HG03565 (cell line): ENCODE measurements at regions not wholly inside any gene's neighbourhood (a gene's known extent, or its start where the extent isn't known, plus 50 kb on each side); places are given as distances from the start of the nearest gene placed in this dataset.
"Not testable (repeated sequence)": the region's sequence is repeated elsewhere in the genome, so short reads cannot be mapped to it uniquely, and the experiment has no call there.

Source experiments
- ATAC-seq: cut with Tn5 transposase; IDR thresholded peaks from one replicate; pipeline ENCODE4 v1.9.1; 2021; ENCODE audit warnings: mild to moderate bottlenecking, moderate library complexity; ENCODE audit not compliant: unreplicated experiment

GRCh38 chr13:46467694-46468093 lies 80.6 kb upstream of the RUBCNL start:
- not testable (repeated sequence) for ATAC-seq

- not testable (repeated sequence) for ATAC-seq
Measured at GRCh38 chr13:46466074-46466473, 79.0 kb upstream of the RUBCNL start.

GRCh38 chr13:46463719-46464118 lies 76.7 kb upstream of the RUBCNL start:
- ATAC-seq: no peak

- ATAC-seq: not testable (repeated sequence)
Measured at GRCh38 chr13:46460223-46460622, 73.2 kb upstream of the RUBCNL start.

- not testable (repeated sequence) for ATAC-seq
Measured at GRCh38 chr13:46457255-46457654, 70.2 kb upstream of the RUBCNL start.

- ATAC-seq: peak; percentile 92
Measured at GRCh38 chr13:46455924-46456323, 68.9 kb upstream of the RUBCNL start.

GRCh38 chr13:46451145-46451544 lies 64.1 kb upstream of the RUBCNL start:
- ATAC-seq: not testable (repeated sequence)

- not testable (repeated sequence) for ATAC-seq
Measured at GRCh38 chr13:46449949-46450348, 62.9 kb upstream of the RUBCNL start.

- not testable (repeated sequence) for ATAC-seq
Measured at GRCh38 chr13:46448148-46448547, 61.1 kb upstream of the RUBCNL start.

GRCh38 chr13:46437808-46438404 lies 50.9 kb upstream of the RUBCNL start:
- ATAC-seq: not testable (repeated sequence)
